ENCODE measurements at regions not wholly inside any gene's neighbourhood (a gene's known extent, or its start where the extent isn't known, plus 50 kb on each side); places are given as distances from the start of the nearest gene placed in this dataset.

GRCh38 chr13:73230716-73231115 is 171.9 kb downstream of the KLF5 start:
- DNase-seq = no peak
- Histone ChIP-seq H3K27me3 (no peaks in the 10 kb centered on the region), H3K4me1 (replicated peaks in 1 of 2) (no peaks in the 10 kb centered on the region), H3K36me3 (replicated peaks in 1 of 2) (no peaks in the 10 kb centered on the region), H3K4me3 (no peak overlapping the region), H3K27ac (no peak overlapping the region), H3K9me3 (replicated peaks in 1 of 3) (no peaks in the 10 kb centered on the region)
- 55 to 75% (median 70%) methylated on average over 3 of the region's 3 CpGs for WGBS, 4 donors
- intact Hi-C loops (cut with DNase I) = no loop called here
- no peak for TF ChIP-seq POLR2A (IDR thresholded peaks at IDR 0.05)
- no peak for TF ChIP-seq CTCF (IDR thresholded peaks at IDR 0.05)

- TF ChIP-seq POLR2A (IDR thresholded peaks at IDR 0.05) (no peak), CTCF (IDR thresholded peaks at IDR 0.05) (no peak)
- no peak overlapping the region for H3K27ac ChIP-seq
- no peaks in the 10 kb centered on the region for H3K9me3 ChIP-seq (replicated peaks in 1 of 3)
- H3K36me3 ChIP-seq (replicated peaks in 1 of 2) = no peaks in the 10 kb centered on the region
- intact Hi-C loops (cut with DNase I) = no loop called here
- no peaks in the 10 kb centered on the region for H3K27me3 ChIP-seq
- no peak overlapping the region for H3K4me3 ChIP-seq
- H3K4me1 ChIP-seq (replicated peaks in 1 of 2) = no peaks in the 10 kb centered on the region
- no peak for DNase-seq
Observed at GRCh38 chr13:73228546-73228945, 169.7 kb downstream of the KLF5 start.

GRCh38 chr13:73225990-73226389 is 167.2 kb downstream of the KLF5 start:
- WGBS, 4 donors = 54 to 93% (median 78%) methylated on average over 1 of the region's 1 CpG
- no peaks in the 10 kb centered on the region for H3K4me1 ChIP-seq (replicated peaks in 1 of 2)
- intact Hi-C loops (cut with DNase I) = no loop called here
- H3K36me3 ChIP-seq (replicated peaks in 1 of 2) = no peaks in the 10 kb centered on the region
- H3K9me3 ChIP-seq (replicated peaks in 1 of 3) = no peaks in the 10 kb centered on the region
- TF ChIP-seq CTCF (IDR thresholded peaks at IDR 0.05) (no peak), POLR2A (IDR thresholded peaks at IDR 0.05) (no peak)
- H3K27ac ChIP-seq = no peak overlapping the region
- H3K27me3 ChIP-seq = no peaks in the 10 kb centered on the region
- no peak overlapping the region for H3K4me3 ChIP-seq
- no peak for DNase-seq

DNA sequence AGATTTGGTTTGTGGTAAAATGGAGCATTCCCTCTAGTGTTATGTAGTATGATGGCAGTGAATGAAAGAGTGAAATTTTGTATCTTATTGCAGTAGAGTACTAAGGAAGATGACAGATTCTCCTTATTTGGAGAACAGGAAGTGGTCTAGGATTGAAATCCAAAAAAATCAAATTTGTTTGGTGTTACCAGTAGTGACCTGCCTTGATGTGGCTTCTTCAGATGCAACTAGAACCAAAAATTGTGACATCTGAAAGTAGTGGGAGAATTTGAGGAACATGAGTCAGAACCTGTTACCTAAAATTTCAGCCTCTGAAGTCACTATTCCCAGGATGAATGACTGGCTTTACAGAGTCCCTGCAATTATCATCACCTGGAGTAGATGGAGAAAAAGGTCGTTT is 165.9 kb downstream of the KLF5 start:
- WGBS, 4 donors = 28 to 52% (median 40%) methylated on average over 1 of the region's 1 CpG
- Histone ChIP-seq H3K4me3 (no peak overlapping the region), H3K9me3 (replicated peaks in 1 of 3) (no peaks in the 10 kb centered on the region), H3K4me1 (replicated peaks in 1 of 2) (no peaks in the 10 kb centered on the region), H3K27me3 (no peaks in the 10 kb centered on the region), H3K36me3 (replicated peaks in 1 of 2) (no peaks in the 10 kb centered on the region), H3K27ac (no peak overlapping the region)
- intact Hi-C loops (cut with DNase I) = no loop called here
- DNase-seq = no peak
- no peak for TF ChIP-seq CTCF (IDR thresholded peaks at IDR 0.05)
- TF ChIP-seq POLR2A (IDR thresholded peaks at IDR 0.05) = no peak
